GM12873 (cell line): ENCODE measurements at regions not wholly inside any gene's neighbourhood (a gene's known extent, or its start where the extent isn't known, plus 50 kb on each side); places are given as distances from the start of the nearest gene placed in this dataset.

Source experiments
- CTCF ChIP-seq: IDR thresholded peaks from 2 replicates; pipeline ENCODE4 v1.5.1; 2012; ENCODE audit warnings: low read depth, mild to moderate bottlenecking, moderate library complexity, low read length, control low read depth; ENCODE audit not compliant: insufficient read depth; ENCODE audit errors: missing control alignments

- TF ChIP-seq CTCF = peak; percentile 38
These were observed 220.5 kb downstream of the CENPF start for GRCh38 chr1:214823311-214824117.

GRCh38 chr1:214824763-214825162, 221.8 kb downstream of the CENPF start:
- no peak for TF ChIP-seq CTCF

GRCh38 chr1:214826619-214827018, 223.6 kb downstream of the CENPF start:
- TF ChIP-seq CTCF = no peak

- TF ChIP-seq CTCF = no peak
These were observed 224.9 kb downstream of the CENPF start for GRCh38 chr1:214827883-214828282.

GRCh38 chr1:214830941-214831340, 227.9 kb downstream of the CENPF start:
- no peak for TF ChIP-seq CTCF

- no peak for TF ChIP-seq CTCF
These were observed 229.0 kb downstream of the CENPF start for GRCh38 chr1:214831956-214832355.

- no peak for TF ChIP-seq CTCF
These were observed 230.3 kb downstream of the CENPF start for GRCh38 chr1:214833178-214833756.
